ENCODE measurements at regions not wholly inside any gene's neighbourhood (a gene's known extent, or its start where the extent isn't known, plus 50 kb on each side); places are given as distances from the start of the nearest gene placed in this dataset.
"Not testable (repeated sequence)": the region's sequence is repeated elsewhere in the genome, so short reads cannot be mapped to it uniquely, and the experiment has no call there.

DNA sequence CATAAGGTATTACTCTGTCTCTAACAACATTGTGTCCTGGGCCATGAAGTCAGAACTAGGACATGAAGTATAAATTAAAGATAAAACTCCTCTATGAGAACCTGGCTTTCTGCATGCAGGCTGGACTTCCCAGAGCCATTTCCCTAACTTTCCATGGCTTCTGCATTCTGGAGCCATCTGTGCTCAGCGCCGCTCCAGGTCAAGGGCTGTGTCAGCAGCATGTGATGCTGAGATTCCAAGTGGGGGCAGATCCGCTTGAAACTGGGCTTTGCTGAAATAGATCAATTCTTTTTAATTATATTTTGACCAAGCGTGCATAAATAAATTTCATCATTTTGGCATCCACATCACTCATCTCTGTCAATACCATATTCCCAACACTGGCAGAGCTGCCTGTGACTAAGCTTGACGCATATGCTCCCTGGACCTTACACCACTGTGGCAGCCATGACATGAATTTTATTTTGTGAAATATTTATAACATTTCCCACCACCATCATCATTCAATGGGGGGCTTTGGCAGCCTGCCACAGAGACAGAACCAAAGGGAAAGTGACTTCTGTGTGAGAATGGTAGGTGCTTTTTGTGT is 110.4 kb upstream of the KCNK1 start:
- Histone ChIP-seq H3K27ac (replicated peaks) (no peak overlapping the region), H3K4me3 (replicated peaks; ENCODE audit: insufficient read depth, low read length) (no peak overlapping the region), H3K27me3 (ENCODE audit: insufficient read depth, poor library complexity, severe bottlenecking) (peaks cover 2% of the 10 kb centered on the region)
- TF ChIP-seq CTCF (IDR thresholded peaks at IDR 0.05; ENCODE audit: insufficient read depth, low read length): no peak
- no peak for TF ChIP-seq POLR2AphosphoS5 (IDR thresholded peaks at IDR 0.05; ENCODE audit: low read depth)
- TF ChIP-seq SPI1 (IDR thresholded peaks at IDR 0.05; ENCODE audit: borderline replicate concordance, low read depth): no peak
- no peak for TF ChIP-seq GABPA (IDR thresholded peaks at IDR 0.05; ENCODE audit: low read depth)
- TF ChIP-seq REST (IDR thresholded peaks at IDR 0.05; ENCODE audit: insufficient replicate concordance, low read depth): no peak
- DNase-seq (ENCODE audit: low read depth in 1 of 2, low spot score in 1 of 2): no peak

GRCh38 chr1:233505130-233505529 is 108.8 kb upstream of the KCNK1 start:
- H3K4me3 ChIP-seq (replicated peaks; ENCODE audit: insufficient read depth, low read length): no peak overlapping the region
- DNase-seq (ENCODE audit: low read depth in 1 of 2, low spot score in 1 of 2): no peak
- TF ChIP-seq GABPA (IDR thresholded peaks at IDR 0.05; ENCODE audit: low read depth): no peak
- TF ChIP-seq REST (IDR thresholded peaks at IDR 0.05; ENCODE audit: insufficient replicate concordance, low read depth): no peak
- TF ChIP-seq POLR2AphosphoS5 (IDR thresholded peaks at IDR 0.05; ENCODE audit: low read depth): no peak
- no peak for TF ChIP-seq SPI1 (IDR thresholded peaks at IDR 0.05; ENCODE audit: borderline replicate concordance, low read depth)
- TF ChIP-seq CTCF (IDR thresholded peaks at IDR 0.05; ENCODE audit: insufficient read depth, low read length): no peak

DNA sequence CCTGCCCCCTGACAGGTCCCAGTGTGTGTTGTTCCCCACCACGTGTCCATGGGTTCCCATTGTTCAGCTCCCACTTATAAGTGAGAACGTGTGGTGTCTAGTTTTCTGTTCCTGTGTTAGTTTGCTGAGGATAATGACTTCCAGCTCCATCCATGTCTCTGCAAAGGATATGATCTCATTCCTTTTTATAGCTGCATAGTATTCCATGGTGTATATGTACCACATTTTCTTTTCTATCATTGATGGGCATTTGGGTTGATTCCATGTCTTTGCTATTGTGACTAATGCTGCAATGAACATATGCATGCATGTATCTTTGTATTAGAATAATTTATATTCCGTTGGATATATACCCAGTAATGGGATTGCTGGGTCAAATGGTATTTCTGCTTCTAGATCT is 108.0 kb upstream of the KCNK1 start:
- not testable (repeated sequence) for H3K27me3 ChIP-seq (ENCODE audit: insufficient read depth, poor library complexity, severe bottlenecking); DNase-seq (ENCODE audit: low read depth in 1 of 2, low spot score in 1 of 2); H3K27ac ChIP-seq (replicated peaks); H3K4me3 ChIP-seq (replicated peaks; ENCODE audit: insufficient read depth, low read length)

More at GRCh38 chr1:233505130-233505529, 108.8 kb upstream of the KCNK1 start:
- Histone ChIP-seq H3K27ac (replicated peaks) (no peak overlapping the region), H3K27me3 (ENCODE audit: insufficient read depth, poor library complexity, severe bottlenecking) (no peaks in the 10 kb centered on the region)

- Histone ChIP-seq H3K27ac (replicated peaks) (no peak overlapping the region), H3K4me3 (replicated peaks; ENCODE audit: insufficient read depth, low read length) (no peak overlapping the region), H3K27me3 (ENCODE audit: insufficient read depth, poor library complexity, severe bottlenecking) (no peaks in the 10 kb centered on the region)
- TF ChIP-seq POLR2AphosphoS5 (IDR thresholded peaks at IDR 0.05; ENCODE audit: low read depth) (no peak), REST (IDR thresholded peaks at IDR 0.05; ENCODE audit: insufficient replicate concordance, low read depth) (no peak), GABPA (IDR thresholded peaks at IDR 0.05; ENCODE audit: low read depth) (no peak), CTCF (IDR thresholded peaks at IDR 0.05; ENCODE audit: insufficient read depth, low read length) (no peak), SPI1 (IDR thresholded peaks at IDR 0.05; ENCODE audit: borderline replicate concordance, low read depth) (no peak)
- no peak for DNase-seq (ENCODE audit: low read depth in 1 of 2, low spot score in 1 of 2)
Measured at GRCh38 chr1:233509526-233509925, 104.4 kb upstream of the KCNK1 start.
